H1 (cell line): ENCODE measurements at regions not wholly inside any gene's neighbourhood (a gene's known extent, or its start where the extent isn't known, plus 50 kb on each side); places are given as distances from the start of the nearest gene placed in this dataset.

ENCODE experiments used
- CTCF ChIP-seq, 3 experiments: IDR thresholded peaks; 1 replicate in 2 of 3; 2 replicates in 1 of 3; pipeline versions ENCODE4 v1.5.1 to v1.6.1; 2011; ENCODE audit warnings: low read length in 3 of 3, mild to moderate bottlenecking in 3 of 3, inconsistent platforms in 2 of 3, low read depth in 1 of 3, moderate library complexity in 1 of 3; ENCODE audit not compliant: insufficient read depth in 1 of 3; ENCODE audit errors: control extremely low read depth in 1 of 3
- KDM1A ChIP-seq: fragments of 200-600, 300-600 bp; sonication (generic); IDR thresholded peaks from 2 replicates; pipeline ENCODE4 v1.7.1; 2016; ENCODE audit warnings: mild to moderate bottlenecking, low read length, borderline replicate concordance
- TAF1 ChIP-seq: IDR thresholded peaks from 2 replicates; pipeline ENCODE4 v1.6.1; 2011; ENCODE audit warnings: mild to moderate bottlenecking, low read depth, low read length

GRCh38 chr7:4399121-4399520 lies 283.0 kb upstream of the FOXK1 start (continued):
- TF ChIP-seq CTCF (IDR thresholded peaks at IDR 0.05; ENCODE audit: control extremely low read depth in 1 of 3, insufficient read depth in 1 of 3, low read depth in 1 of 3, low read length in 3 of 3): no peak
- TF ChIP-seq TAF1: no peak
- no peak for TF ChIP-seq KDM1A
